ENCODE measurements at regions not wholly inside any gene's neighbourhood (a gene's known extent, or its start where the extent isn't known, plus 50 kb on each side); places are given as distances from the start of the nearest gene placed in this dataset.

DNA sequence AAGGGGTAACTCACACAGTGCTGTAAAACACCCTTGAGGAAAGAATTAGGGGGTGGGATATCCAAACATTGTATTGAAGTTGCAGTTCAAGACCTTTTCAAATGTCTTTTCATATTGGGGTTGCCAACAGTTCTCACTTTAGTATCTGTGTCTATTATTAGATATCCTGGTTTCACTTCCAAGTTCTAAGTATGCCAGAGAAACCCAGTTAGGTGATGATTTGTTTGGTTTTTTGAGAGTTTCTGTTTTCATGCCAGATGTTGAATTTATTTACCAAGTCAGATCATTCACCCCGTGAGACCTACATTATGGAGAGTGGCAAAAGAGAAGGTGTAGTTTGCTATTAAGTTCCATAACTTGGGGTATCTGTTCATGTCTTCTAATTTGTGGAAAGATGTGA is 64.5 kb downstream of the C9orf152 start:
- DNase-seq (ENCODE audit: low spot score): no peak

DNA sequence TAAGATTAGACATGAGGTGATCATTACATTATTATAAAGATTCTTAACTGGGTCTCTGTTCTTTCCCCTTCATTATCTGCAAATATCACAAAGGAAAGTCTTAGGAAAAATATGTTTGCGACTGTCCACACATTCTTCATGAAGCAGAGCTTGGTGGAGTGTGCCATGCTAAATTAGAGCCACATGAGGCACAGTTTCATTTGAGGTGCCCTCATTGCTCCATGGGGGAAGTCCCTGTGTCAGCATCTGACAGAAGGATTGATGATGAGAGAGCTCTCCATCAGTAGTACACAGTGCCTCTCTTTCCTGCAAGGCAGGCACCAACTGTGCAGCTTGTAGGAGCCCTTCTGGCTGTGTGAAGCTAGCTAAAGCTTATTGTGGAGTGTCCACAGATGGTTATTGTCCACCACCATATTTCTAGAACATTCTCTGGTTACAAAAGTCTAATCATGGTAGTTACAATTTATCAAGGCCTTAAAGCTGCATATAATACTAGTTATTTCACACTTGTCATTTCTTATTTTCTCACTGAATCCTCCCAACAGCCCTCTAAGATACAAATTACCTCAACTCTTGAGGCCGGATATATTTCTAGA is 63.9 kb downstream of the C9orf152 start:
- DNase-seq (ENCODE audit: low spot score): no peak

DNA sequence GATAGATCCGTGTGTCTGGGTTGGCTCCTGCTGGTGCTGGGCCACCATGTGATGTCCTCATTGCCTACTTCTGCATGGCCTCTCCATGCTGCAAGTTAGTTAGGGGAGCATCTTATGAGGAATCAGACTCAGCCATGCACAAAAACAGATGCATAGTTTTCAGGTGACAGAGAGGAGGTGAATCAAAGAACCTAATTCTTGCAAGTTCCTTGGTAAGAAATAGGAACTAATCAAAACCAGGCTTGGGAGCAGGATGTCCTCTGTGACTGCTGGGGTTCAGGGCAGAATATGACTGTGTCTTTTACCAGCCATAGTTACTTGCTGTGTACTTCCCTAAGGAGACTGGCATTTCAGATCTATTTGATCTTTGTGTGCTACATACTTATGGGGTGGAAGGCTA is 61.6 kb downstream of the C9orf152 start:
- DNase-seq (ENCODE audit: low spot score): no peak

- peak; percentile 15 for DNase-seq (ENCODE audit: low spot score)
Measured at GRCh38 chr9:110148384-110148783, 59.6 kb downstream of the C9orf152 start.

DNA sequence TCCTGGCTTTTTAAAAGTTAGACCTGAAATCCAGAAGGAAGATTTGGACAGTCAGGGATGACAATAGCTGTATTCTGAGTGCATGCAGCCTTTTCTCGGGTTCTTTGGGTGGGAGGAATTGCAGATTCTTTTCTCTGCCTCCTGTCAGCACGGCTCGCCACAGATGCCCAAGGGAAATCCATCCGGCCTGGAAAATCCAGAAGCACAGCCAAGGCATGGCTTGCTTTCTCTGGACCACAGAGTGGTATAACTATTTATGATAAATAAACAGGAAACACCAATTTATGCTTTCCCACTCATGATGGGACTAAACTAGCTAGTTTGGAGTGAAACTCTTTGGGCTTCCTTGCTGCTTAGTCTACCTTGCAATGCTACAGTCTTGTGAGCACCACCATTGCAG is 59.1 kb downstream of the C9orf152 start:
- peak; percentile 48 for DNase-seq (ENCODE audit: low spot score)

All from AG08395 (cell line).